Stimulated activated CD8-positive, alpha-beta memory T cell treated with anti-CD3 and anti-CD28 coated beads, Interleukin-15, amount 100 ng/mL, for 4 hours (primary cell): ENCODE measurements at regions not wholly inside any gene's neighbourhood (a gene's known extent, or its start where the extent isn't known, plus 50 kb on each side); places are given as distances from the start of the nearest gene placed in this dataset.

ENCODE experiments used
- DNase-seq, 2 donors: peaks; one replicate each; pipeline ENCODE4 v3.0.0-alpha.2; 2020; ENCODE audit warnings: low read depth in 2 of 2

DNA sequence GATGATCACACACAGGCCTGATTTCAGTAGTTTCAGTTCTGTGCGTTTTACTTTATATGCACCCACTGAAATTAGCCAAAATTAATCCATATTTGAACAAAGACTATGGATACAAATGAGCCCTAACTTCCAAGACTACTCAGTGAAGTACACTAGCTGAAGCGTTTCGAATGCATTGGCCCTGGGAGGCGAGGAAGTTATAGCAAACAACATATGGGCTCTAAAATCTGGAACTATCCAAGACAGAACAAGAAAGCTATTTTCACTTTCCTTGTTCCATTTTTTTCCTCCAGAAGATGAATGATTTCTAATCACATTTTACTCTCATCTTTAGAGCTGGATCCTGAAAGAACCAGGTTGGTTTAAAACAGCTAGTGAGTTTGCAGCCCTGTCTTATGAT, 399.4 kb upstream of the HNRNPA3 start:
- no peak for DNase-seq

DNA sequence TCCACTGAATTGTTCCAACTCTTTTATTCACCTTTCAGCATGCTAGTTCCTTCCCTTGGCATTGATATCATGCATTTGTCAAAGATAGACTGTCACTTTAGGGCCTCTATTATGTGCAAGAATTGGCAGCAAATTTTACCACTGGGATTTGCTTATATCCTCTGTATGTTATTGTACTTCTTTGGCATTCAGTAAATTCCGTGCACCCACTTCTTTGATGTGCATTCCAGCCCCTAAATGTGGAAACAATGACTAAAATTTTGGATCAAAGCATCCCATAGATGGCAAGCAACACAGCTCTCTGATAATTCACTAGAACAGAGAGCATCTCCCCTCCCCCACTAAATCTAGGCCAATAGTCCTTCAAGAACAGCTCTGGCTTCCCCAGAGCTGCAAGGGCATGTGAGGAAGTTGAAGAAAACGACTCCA, 399.0 kb upstream of the HNRNPA3 start:
- no peak for DNase-seq

DNA sequence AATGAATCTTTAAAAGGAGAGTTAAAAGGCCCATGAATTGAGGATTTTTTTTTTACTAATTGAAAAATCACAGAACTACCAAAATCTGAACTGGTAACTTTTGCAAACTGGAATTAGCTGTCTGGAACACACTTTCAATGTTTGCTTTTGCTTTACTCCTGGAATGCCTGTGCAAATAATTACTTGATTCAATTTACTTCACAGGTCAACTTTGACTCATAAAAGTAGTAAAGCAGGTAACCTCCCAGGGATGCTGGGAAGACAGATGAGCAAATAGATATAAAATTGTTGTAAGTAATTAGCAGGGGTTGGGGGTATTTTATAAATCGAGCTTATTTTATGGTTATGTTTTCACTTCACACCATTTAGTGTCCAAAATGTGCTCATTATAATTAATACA, 398.3 kb upstream of the HNRNPA3 start:
- DNase-seq = no peak

DNA sequence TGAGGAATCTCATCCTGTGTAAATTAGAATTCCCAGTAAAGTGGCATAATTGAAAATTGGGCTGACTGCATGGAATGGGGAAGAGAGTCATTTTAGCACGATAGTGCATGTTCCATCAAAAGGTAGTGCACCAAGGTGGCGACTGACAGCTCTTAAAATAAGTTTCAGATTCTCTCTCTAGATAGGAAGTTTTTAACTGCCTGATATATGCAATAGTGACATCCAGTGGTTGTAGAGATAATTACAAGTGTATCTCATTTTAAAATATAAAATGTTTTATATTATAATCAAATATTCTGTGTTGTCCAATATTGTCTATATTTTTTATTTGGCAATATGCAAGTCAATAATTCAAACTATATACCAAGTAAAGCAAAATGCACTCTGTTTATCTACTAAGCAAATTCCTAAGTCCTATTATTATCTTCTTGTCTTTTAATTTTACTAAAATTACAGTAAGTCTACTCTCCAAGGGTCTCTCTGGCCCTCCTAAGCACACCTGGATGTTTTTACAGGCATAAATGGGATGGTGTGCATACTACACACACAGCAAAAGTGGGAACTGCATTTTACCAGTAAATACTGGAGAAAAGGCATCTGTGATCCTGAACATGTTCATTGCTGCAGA, 397.7 kb upstream of the HNRNPA3 start:
- no peak for DNase-seq

DNA sequence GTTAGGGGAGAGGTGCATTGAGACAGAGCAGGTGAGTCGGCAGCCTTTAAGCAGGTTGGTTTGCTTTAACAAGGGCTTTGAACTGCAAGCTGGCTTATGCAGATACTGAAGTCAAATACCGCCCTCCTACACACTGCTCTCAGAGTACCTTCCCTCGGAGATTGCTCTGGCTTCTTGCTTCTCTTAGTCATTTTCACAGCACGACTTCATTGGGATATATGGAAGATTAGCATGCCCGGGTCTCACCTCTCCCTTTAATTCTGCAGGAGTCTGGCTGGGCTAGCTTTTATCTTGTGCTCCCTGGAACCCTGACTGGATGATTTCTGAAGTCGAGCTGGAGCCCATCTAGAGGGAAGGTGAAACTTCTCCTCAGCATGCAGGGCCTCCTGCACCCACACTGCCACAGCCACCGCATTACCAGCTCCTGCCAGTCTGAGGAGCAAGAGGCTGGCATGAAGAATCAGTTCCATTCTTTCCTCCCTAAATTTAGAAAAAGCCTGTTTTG, 395.5 kb upstream of the HNRNPA3 start:
- no peak for DNase-seq

DNA sequence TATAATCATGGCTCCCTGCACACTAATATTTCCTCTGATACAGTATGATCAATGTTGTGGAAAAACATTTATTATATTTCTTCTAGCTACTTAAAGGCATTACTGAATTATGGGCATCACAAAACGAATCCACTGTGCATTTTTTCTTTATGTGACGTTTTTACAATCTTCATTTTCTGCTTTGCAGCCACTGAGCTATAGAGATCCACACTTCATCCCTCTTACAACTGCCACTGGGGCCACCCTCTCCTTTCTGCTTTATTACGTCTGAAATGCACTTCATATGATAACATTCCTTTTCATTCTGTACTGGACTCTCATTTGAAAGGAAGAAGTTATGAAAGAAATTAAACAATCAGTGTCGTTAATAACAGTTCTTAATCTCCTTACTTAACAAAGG, 394.5 kb upstream of the HNRNPA3 start:
- no peak for DNase-seq

DNA sequence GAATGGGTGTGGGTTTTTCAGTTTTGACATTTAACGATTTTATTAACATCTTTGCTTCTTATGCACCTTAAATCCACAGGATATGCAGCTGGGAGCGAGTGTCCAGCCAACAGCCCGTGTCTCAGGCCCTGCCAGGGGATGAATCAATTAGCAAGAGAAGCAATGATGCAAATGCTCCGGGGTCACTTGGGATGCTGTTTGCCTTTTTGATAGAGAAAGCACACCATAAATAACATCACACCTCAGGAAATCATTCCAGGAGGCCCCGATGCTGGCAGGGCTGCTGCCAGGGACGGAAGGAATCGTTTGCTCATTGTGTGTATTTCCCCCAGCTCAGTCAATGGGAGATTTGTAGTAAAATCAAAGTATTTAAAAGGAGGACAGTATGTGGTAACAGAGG, 394.0 kb upstream of the HNRNPA3 start:
- no peak for DNase-seq

DNA sequence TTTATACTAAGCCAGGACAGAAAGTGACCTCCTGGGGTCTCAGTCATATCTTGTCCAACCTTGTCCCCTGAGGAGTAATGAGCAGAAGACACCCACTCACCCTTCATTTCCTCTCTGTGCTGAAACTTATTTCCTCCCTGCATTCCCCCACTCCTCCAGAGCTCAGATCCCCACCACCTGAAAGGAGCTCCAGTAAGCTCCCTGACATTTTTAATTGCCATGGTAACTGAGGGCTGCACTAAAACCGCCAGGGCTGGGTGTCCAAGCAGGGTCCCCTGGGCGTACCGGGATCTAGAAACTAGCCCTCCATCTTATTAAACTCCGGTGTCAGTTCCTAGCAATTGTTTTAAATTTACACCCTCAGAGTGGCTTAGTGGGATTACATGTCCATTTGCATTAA, 393.3 kb upstream of the HNRNPA3 start:
- DNase-seq = no peak

DNA sequence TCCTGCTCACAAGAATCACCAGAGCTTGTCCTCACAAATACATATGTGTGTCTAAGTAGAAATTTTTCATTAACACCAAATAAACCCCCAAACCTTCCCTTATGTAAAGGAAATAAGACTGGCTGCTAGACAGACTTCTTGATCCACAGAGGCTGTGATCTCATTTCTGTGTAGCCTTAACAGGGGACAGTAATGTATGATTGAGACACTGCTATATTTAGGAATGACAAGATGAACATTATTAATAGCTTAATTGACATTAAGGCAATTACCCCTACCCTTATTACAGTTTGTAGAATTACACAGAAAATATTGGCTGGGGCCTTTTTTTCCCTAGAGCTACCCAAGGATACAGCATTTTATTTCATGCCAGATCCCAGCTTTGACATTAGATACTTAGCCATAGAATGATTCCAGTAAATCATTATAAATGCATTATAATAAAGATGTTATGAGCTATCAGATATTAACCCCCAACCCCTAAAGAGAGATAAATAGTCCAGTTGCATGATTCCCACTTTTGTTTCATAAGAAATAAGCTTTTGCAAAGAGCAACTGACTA, 392.1 kb upstream of the HNRNPA3 start:
- no peak for DNase-seq

DNA sequence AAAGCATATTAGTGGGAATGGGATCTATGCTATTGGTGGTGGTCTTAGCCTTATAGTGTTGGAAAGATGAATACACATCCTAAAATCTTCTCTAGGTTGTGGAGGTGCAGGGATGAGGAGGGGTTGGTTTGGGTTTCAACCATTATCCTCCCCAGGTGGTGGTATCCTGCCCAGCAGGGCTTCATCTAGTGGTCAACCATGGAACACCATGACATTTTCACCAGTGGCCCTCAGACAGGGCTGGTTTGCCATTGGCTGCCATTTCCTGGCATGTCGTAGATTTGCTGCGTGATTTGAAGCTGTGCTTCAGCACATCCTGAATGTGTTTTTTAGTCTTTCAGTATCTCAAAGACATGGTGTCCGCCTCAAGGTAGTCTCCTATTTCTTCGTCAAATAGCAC, 391.2 kb upstream of the HNRNPA3 start:
- DNase-seq = no peak

DNA sequence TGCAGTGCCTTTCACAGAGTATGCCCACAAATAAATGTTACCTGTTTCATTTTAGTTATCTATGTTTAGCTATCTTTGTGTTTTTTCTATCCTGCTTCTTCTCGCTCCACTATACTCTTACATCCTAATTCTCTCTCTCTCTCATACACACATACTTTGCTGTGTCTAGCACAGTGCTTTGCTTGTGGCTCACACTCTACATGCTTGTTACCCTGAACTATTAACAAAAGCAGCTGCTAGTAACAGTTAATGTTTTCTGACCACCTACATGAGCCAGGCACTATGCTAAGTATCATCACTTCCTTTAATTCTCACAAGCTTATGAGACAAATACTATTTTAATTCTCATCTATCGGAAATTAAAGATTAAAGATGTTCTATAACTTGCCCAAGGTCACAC, 390.5 kb upstream of the HNRNPA3 start:
- DNase-seq = no peak

DNA sequence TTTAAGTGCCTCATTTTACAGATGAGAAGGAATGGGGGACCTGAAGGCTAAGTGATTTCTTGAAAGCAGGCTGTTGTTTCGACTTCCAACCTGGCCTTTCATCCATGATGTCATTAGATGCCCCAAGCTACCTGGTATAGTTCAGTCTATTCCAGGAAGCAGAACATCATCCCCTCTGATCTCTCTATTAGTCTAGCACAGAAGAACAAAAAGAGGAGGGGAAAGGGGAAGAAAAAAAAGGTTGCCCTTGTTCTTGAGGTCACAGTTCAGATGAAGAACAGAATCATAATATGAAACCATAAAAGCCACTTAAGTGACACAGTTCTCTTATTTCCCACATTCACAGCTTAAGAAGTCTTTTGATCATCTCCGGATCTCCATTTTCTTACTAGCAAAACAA, 386.2 kb upstream of the HNRNPA3 start:
- DNase-seq = no peak

DNA sequence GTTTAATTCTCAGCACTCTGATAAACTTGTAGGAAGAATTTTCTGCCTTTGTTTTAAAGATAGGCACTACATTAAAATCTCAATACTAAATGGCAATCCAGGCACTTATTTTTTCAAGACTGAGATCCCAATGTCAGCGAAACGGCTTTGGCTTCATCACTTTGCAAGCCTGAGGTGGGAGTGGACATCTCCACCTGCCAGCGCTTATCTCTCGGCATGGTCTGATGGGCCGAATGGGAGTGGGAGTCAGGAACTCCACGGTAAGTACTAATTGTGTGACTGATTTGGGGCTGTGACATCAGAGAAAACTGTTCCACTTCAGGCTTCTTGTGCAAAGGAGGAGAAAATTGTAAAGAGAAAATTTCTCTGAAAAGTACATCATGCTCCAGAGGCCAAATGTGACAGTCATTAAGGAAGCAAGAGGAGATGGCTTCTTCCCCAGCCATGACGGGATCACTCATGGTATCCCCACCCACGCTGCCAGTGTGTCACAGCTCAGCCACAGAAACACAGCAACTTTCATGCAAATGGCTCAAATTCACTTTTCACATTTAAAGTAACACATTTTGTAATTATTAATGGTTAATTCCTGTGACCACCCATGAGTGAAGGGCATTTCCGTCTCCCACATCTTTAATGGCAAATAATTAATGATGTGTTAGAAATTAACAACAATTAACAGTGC, 385.5 kb upstream of the HNRNPA3 start:
- no peak for DNase-seq

DNA sequence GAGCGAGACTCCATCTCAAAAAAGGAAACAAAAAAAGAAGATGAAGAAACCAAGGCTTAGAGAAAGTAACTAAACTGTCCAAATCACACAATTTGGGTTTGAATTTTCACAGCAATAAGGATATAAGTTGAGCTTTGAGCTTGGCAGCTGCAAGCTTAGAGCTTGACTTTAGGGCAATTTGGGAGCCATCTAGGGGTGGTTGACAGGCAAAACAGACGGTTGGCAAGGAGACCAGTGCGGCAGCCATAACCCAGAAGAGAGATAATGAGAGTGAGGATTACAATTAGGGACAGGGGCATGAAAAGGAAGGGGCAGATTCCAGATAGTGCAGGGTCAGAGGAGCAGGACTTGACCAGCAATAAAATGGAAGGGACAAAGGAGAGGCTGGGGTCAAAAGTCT, 382.2 kb upstream of the HNRNPA3 start:
- DNase-seq = no peak

DNA sequence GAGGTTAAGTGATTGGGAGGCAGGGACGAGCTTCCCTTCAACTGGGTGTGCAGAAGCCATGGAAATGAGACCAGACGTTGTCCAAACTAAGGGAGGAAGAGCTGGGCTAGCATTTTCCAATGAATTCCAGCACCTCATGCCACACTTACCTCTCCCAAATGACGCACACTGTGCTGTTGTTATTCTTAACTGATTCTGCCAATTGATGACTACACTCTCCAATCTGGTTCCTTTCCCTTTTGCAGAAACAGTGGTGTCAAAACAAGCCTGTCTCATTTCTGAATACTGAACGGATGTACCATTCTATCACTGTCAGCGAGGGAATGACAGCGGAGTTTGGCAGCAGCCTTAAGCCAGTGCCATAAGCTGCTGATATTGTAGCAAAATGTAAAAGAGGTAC, 380.5 kb upstream of the HNRNPA3 start:
- no peak for DNase-seq

DNA sequence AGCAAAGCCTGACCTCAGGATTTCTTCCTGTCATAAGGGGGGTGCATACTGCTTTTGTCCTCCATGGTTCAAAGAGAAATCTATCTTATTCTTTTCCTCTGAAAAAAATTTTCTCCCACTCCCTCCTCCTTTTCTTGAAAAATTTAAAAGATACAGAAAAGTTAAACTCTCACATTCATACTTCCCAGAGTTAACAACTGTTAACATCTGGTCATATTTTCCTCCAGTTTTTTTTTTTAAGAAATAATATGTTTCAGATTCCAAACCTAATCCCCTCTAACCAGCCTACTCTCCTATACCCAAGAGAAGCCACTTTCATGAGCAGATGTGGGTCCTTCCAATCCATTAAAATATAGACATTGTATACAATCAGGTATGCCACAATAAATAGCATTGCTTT, 378.9 kb upstream of the HNRNPA3 start:
- no peak for DNase-seq

DNA sequence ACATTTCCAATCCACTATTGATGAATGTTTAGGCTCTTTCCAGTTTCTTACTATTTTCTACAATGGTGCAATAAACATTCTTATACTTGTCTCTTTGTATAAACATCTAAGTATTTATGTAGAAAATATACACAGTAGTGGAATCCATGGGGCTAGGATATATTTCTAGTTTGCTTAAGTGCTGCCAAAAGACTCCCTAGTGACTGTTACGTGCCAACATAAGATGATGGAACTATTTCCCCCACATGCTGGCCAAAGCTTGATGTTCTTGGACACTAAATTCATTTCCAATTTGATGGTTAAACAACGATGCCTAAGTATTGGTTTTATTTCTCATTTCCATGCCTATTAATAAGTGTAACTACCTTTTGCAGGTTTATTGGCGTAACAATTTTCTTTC, 378.4 kb upstream of the HNRNPA3 start:
- DNase-seq = no peak

DNA sequence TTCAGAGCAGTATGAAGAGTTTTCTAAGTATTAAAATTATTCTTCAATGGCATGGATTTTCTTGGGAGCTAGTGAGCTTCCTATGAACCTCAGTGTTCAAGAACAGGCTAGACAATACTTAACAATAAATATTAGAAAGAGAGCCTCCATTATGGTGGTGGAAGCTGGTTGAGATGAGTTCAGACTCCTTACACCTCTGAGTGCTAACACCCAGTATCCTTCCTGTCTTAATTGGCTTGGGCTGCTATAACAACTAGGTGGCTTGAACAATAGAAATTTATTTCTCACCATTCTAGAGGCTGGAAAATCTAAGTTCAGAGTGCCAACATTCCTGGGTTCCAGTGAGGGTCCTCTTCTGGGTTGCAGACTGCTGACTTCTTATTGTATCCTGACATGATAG, 369.4 kb upstream of the HNRNPA3 start:
- no peak for DNase-seq

DNA sequence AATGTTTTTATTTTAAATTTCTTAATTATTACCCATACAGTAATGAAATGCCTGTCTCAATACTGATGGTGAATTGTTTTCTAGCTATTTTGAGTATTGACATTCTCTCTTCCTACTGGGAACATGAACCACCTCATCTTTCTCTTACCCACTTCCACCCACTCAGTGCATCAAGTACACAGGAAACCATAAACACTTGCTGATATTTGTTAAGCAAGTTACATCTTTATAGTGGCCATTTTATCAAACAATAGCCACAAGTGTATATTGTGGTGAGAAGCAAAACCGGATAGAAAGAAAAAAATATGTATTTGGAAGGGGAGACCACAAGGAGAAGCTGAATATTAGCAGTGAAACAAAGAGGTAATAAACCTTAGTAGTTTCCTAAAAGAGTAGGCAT, 368.1 kb upstream of the HNRNPA3 start:
- no peak for DNase-seq

DNA sequence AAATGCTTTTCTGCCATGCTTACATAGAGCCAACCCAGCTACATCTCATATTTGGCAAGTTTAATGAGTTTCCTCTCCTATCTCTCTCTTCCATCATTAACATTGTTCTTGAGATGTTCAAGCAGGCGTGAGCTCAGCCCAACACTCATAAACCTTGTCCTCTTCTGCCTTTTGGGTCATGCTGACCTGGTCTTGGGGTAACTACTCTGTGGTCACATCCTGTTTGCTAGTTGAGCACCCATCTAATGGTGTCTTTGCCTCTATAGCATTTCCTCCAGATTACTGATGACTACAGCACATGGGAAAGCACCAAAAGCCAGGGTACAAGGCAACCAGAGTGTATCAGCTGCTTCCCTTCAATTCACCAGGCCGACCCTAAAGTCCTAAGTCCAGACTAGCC, 366.9 kb upstream of the HNRNPA3 start:
- DNase-seq = no peak

DNA sequence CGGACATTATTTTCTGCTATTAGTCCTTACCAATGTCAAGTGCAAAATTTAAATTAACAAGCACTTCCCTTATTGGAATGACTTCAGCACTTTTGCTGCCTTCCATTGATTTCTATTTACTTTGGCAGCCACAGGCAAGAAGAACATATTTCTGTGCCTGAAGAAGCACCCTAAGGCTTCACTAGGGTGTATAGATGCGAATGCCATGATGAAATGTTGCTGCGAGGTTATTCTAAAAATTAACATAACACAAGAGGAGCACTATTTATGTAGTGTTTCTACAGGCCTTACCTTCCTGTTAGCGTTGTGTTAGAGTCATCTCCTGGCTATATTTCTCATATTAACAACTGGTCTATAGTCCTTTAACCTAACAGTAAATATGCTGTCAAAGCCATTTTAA, 365.0 kb upstream of the HNRNPA3 start:
- DNase-seq = no peak

DNA sequence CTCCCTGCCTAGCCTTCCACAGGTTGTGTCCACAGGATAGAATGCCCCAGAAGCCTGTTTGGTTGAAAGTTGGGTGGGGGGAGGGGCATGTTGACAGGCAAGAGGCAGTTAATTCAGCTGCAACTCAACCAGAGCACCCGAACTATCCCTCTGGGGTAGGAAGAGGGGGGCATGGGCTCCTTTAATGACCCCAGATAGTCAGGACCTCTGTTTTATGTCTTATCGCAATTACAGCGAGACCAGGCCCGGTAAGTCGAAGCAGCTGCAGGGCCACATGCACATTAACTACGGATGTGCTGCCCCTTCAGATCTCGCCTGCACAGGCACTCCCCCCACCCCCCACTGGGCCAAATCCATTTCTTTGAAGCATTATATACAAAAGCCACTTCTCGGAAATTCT, 363.8 kb upstream of the HNRNPA3 start:
- DNase-seq = no peak

DNA sequence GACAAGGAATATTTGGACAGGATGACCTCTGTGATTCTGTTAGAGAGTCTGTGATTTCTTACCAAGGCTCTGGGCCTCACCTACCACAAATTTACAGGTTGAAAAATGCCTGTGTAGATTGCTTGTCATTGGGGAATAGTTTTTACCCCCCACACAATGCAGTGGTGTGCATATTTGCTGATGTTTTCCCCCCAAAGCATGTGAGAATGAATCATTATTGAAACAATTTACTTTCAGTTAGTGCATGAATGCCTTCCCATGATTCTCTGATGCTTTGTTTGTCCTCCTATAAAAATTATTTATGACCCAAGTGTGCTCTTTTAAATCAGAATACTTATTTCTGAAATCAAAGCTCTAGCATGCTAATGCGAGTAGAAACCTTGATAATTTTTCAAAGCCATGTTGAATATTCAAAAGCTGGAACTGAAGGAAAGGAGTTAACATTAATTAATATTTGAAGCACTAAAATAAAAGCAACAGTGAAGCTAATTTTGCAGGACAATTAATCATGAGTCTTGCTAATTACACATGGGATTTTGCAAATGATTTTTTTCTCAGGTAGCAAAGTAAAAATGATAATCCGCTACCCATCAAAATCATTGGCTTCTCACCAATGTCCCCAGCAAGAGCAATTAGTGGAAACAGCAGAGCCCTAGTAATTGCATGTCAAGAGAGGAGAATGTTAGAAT, 361.2 kb upstream of the HNRNPA3 start:
- DNase-seq = no peak
